Fibroblast of peridontal ligament (primary cell): ENCODE measurements at regions not wholly inside any gene's neighbourhood (a gene's known extent, or its start where the extent isn't known, plus 50 kb on each side); places are given as distances from the start of the nearest gene placed in this dataset.

Experiments
- DNase-seq: peaks from one replicate; pipeline ENCODE4 v3.0.0-alpha.2; 2010; ENCODE audit errors: extremely low read depth

DNA sequence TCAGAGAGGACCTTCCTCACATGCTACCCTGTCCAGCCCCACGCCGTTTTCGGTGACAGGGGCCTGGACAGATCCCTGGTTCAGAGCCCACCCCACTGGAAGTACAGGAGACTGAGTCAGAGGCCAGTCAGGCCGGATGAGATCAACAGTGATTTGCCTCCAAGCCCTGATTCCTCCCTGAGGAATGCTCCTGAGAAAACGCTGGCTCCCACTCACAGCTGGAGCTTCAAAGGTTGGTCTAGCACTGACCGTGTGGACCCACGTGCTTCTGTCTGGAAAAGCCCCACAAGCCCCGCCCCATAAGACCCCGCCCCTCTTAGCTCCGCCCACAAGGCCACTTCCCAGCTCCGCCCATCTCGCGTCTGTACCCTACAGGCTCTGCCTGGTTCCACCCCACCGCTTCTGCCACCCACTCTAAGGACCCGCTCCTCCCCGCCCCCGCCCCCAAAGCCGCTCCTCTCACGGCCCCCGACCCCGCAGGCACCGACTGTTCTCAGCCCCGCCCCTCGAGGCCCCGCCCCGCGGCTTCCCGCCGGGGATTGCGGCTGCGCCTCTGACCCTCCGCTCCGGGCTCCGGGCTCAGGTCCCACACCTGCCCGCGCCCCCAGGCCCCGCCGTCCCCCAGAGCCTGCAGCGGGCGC, 64.9 kb upstream of the BHLHE23 start:
- peak; percentile 28 for DNase-seq

GRCh38 chr20:63070771-63071540, 64.2 kb upstream of the BHLHE23 start:
- no peak for DNase-seq

DNA sequence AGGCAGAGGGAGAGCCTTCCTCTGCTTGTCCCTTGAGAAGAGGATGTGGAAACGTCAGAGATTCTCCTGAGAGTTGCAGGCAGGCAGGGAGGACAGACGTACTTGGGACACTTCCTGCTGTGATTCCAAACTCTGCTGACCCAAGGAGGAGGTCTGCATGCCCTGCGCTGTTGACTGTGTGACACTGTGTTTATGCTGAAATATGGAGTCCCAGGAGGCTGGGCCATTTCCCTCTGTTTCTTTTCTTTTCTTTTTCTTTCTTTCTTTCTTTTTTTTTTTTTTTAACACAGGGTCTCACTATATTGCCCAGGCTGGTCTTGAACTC, 63.5 kb upstream of the BHLHE23 start:
- no peak for DNase-seq

DNA sequence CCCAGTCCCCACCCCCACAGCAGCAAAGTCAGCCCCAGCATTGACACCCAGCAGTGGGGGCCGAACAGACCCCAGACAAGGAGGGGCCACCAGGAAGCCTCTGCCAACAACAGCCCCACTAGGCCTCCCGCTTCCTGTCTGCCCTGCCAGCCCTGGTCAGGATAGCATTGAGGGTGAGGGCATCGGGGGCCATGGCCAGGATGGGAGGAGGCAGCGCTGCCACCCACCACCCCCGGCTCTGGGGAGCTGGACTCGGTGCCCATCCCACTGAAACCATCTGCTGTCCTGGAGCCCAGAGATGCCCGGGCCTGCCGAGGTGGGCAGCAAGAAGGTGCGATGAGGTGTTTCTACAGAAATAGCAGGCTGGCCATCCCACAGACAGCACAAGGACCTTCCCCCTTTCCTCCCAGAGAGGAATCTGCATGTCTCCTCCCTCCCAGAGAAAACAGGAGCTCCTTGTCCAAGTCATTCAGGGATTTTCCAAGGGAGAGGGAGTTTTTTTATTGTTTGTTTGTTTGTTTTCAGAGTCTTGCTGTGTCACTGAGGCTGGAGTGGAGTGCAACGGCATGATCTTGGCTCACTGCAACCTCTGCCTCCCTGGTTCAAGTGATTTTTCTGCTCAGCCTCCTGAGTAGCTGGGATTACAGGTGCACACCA, 62.1 kb upstream of the BHLHE23 start:
- DNase-seq: no peak

GRCh38 chr20:63067721-63068560, 61.2 kb upstream of the BHLHE23 start:
- no peak for DNase-seq

DNA sequence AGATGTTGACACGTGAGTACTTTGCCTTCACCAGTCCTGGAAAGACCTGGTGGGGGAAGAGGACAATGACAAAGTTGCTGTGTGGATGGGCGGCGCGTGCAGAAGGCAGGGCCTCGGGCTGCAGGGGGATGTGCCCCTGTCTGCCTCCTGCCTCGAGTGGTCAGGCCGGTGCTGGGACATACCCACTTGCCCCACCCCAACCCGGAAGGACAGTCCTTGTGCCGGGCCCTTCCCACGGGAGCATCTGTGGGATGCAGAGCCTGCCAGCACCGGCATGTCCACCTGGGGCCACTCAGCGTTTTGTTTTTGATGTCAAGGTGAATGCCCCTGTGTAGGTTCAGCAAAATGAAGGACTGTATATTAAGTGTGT, 60.5 kb upstream of the BHLHE23 start:
- DNase-seq: no peak

- no peak for DNase-seq
Observed at GRCh38 chr20:63066506-63067265, 59.9 kb upstream of the BHLHE23 start.

DNA sequence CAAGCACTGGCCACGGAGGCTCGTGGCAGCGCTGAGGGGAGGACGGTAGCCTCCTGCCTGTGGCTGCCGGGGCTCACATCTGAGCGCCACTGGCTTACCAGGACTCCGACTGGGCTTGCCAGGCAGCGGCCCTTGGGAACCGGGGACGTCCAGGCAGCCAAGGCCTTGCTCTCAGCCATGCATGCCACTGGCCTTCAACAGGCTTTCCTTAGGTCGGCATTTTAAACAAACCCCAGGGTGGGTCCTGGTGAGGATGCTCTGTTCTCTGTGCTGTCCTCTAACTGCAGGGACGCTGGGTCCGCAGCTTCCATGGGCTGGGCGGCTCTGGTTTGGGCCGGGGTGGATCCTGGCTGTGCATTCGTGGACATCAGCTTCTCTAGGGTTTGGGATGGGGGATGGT, 59.1 kb upstream of the BHLHE23 start:
- DNase-seq: no peak

DNA sequence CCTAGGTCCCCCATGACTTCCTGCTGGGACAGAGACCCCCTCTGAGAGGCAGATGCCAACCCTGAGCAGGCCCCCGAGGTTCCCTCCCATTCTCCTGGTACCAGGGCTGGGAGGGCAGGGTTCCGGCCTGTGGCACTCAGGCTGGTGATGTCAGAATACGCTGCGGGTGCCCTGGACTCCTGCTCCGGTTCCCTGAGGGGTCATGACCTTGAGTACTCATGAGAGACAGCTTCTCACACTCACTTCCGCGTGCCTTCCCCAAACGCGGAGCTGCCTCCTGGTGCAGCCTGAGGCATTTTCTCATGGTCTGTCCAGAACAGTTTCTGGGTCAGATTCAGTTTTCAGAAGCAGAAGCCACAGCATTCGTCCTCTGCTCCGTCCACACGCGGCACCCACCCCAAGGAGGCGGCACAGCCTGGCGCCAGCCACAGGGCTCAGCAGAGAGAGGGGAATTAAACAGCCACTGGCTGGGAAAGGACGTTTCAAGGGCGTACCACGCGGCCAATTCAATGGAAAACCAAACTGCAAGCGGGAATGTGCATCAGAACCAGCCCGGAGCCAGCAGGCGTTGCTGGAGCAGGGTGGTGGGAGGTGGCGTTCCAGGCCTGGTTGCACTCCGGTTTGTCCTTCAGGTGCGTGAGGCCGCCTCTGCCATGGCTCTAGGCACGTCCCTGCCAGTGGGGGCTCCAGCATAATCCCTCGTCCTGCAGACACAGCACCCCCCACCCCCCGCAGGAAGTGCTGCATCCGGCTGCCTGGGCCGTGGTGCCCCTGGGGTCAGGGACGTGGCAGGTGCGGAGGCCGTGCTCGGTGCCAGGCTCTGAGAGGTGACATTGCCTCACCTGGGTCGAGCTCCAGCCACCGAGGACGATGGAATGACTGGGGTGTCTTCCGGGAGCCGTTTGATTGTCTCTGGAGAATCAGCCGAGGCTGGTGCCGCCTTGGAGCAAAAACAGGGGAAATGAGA, 58.3 kb upstream of the BHLHE23 start:
- DNase-seq: no peak

DNA sequence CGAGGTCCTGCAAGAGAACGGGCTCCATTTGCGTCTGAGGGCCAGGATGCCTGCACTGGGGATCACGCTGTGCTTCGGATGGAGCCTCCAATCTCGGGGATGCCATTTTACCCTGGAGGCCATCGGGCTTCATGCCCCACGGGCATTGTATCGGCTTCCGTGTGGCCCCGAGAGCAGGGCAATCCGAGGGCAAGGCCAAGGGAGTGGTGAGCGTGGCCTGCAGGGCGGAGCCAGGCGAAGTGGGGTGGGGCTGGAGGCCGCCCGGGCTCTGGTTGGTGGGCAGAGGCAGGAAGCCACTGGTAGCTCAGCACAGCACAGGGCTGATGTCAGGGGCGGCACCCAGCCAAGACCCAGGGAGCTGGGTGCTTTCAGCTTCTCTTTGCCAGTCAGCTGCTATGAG, 57.5 kb upstream of the BHLHE23 start:
- DNase-seq: no peak

GRCh38 chr20:63062188-63063140, 55.7 kb upstream of the BHLHE23 start:
- DNase-seq: no peak

DNA sequence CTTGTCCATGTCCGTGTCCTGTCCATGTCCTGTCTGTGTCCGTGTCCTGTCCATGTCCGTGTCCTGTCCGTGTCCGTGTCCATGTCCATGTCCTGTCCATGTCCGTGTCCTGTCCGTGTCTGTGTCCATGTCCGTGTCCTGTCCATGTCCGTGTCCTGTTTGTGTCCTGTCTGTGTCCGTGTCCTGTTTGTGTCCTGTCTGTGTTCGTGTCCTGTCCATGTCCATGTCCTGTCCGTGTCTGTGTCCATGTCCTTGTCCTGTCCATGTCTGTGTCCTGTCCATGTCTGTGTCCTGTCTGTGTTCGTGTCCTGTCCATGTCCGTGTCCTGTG, 55.0 kb upstream of the BHLHE23 start:
- no peak for DNase-seq

DNA sequence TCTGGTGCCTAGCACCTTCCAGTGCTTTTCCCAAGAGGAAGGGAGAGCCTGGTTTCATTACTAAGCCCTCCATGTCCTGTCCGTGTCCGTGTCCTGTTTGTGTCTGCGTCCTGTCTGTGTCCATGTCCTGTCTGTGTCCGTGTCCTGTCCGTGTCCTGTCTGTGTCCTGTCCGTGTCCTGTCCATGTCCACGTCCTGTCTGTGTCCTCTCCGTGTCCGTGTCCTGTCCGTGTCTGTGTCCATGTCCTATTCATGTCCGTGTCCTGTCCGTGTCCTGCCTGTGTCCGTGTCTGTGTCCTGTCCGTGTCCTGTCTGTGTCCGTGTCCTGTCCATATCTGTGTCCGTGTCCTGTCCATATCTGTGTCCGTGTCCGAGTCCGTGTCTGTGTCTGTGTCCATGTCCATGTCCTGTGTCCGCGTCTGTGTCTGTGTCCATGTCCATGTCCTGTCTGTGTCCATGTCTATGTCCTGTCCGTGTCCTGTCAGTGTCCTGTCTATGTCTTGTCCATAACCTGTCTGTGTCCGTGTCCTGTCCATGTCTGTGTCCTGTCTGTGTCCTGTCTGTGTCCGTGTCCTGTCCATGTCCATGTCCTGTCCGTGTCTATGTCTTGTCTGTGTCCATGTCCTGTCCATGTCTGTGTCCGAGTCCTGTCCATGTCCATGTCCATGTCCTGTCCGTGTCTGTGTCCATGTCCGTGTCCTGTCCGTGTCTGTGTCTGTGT, 54.4 kb upstream of the BHLHE23 start:
- DNase-seq: no peak

GRCh38 chr20:63060057-63060991, 53.6 kb upstream of the BHLHE23 start:
- DNase-seq: peak; percentile 35

- DNase-seq: no peak
Observed at GRCh38 chr20:63059684-63060056, 52.9 kb upstream of the BHLHE23 start.

GRCh38 chr20:63058696-63059335, 52.1 kb upstream of the BHLHE23 start:
- DNase-seq: no peak
